CD4-positive, alpha-beta T cell treated with Interleukin-15 for 1 hour (primary cell): ENCODE measurements at regions not wholly inside any gene's neighbourhood (a gene's known extent, or its start where the extent isn't known, plus 50 kb on each side); places are given as distances from the start of the nearest gene placed in this dataset.

Experiments
- DNase-seq: peaks from one replicate; pipeline ENCODE4 v3.0.0-alpha.2; 2020

DNA sequence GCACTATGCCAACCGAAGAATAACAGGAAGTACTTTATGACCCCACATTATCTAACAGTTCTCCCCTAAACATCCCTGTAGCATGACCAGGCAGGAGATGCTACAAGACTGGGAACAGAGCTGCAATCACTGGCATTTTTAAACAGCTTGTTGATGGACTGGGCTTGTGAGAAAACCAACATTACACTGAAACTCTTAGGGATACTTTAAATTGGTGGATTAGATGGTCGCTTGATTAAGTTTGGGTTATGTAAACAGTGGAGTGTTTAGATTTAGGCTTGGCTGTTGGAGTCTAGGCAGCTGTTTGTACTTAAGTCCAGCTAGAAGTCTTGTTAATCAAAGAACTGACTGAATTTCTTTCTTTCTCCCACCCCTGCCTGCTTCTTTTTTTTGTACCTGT lies 234.1 kb upstream of the BMP2 start:
- no peak for DNase-seq

DNA sequence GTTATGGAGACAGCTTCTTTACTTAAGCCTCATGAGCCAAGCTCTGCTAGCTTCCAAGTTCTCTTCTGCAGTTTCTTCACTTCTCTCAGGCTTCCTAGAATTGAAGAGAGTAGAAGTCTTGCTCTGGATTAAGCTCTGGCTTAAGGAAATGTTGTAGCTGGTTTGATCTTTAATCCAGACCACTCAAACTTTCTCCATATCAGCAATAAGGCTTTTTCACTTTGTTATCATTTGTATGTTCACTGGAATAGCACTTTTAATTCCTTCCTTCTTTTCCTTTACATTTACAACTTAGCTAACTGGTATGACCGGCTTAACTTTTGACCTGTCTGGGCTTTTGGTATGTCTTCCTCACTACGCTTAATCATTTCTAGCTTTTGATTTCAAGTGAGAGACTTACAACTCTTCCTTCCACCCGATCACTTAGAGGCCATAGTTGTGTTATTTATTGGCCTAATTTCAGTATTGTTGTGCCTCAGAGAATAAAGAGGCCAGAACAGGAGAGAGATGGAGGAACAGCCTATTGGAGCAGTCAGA lies 236.6 kb upstream of the BMP2 start:
- no peak for DNase-seq

DNA sequence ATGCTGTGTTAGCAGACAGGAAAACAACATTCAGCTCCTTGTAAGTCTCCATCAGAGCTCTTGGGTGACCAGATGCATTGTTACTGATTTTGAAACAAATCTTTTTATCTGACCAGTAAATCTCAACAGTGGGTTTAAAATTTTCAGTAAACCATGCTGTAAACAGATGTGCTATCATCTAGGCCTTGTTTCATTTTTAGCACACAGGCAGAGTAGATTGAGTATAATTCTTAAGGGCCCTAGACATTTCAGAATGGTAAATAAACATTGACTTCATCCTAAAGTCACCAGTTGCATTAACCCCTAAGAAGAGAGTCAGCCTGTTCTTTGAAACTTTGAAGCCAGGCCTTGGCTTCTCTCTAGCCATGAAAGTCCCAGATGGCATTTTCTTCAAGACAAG lies 237.2 kb upstream of the BMP2 start:
- DNase-seq = no peak

DNA sequence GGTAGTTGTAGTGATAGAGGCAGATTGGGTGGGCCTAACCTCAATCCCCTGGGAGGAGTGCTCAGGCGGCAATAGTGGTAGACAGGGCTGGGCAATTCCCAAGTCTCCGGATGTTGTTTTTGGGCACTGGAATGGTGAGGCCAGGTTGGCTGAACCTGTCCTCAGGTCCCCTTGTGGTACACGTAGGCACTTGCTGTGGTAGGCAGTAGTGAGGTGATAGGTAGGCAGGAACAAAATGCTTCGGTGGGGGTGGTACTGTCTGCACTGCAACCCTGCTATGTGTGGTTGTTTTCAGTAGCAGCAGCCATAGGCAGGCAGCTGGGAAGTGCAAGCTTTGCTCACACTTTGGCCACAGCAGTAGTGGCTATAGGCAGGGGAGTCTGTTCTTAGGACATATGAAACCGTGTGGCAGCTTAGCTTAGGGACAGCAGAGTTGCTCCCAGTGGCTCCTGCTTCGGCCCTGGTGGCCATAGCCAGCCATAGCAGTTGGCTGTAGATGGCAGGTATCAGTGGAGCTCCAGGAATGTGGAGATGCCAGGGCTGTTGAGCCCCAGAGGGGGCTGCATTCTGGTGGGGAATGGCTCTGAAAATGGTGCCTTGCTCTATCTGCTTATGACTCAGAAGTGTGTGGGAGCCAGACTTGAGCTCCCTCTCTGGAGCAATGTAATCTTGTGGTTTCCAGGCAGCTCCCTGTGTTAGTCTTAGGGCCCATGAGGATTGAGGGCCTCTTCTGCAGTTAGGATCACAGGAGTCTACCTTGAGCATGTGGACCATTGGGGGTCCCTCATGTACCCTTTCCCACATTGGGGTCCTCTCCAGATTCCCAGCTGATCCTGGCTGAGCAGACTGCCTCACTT lies 241.8 kb upstream of the BMP2 start:
- no peak for DNase-seq

DNA sequence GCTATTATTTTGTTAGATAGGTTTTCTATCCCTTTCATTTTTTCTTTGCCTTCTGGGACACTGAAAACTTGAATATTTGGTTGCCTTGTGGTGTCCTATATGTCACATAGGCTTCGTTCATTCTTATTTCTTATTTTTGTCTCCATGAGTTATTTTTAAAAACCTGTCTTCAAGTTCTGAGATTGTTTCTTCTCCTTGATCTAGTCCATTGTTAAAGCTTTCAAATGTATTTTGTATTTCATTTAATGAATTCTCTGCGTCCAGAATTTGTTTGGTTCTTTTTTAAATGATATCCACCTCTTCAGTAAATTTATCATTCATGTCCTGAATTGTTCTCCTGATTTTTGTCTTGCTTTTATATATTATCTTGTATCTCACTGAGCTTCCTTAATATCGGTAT lies 243.2 kb upstream of the BMP2 start:
- DNase-seq = no peak

DNA sequence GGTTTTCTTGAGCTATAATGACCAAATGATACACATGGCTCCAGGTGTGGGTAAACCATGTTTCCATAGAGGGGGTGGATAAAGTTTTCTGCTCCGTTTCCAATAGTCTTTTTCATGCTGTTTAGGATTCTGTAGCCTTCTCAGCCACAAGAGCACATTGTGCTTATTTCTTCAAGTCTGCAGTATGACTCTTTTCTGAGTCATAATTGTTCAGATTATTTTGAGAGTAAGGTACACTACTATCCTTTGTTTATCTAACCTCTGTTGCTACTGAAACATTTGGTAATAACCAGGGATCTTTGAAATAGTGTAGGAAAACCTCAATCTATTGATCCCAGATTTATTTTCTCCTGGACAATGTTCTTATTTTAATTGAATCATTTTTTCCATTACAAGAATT lies 247.9 kb upstream of the BMP2 start:
- DNase-seq = no peak

DNA sequence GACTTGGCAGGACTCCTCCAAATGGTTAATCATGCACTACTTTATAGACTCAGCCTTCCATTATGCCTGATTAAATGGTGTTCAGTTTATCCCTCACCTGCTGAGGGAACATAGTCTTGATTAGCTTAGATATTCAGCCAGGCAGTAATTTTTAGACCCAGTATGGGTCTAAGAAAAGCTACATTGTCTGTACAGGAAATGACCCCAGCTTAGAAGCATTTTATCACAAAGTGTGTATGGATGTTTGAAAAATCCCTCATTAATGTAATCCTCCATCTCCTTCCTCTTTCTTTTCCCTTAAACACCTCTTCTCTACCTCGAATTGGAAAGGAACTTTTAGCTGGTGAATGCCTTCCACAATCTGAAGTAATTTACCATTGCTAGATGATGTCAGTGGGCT lies 252.2 kb upstream of the BMP2 start:
- no peak for DNase-seq

DNA sequence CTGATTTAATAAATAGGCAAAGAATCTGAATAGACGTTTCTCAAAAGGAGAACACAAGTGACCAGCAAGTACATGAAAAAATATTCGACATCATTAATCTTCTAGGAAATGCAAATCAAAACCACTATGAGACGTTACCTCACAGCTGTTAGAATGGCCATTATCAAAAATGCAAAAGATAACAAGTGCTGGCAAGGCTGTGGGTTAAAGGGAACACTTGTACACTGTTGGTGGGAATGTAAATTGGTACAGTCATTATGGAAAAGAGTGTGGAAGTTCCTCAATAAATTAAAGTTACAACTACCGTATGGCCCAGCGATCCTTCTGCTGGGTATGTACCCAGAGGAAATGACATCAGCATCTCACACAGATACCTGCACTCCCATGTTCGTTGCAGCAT lies 253.9 kb upstream of the BMP2 start:
- DNase-seq = no peak

DNA sequence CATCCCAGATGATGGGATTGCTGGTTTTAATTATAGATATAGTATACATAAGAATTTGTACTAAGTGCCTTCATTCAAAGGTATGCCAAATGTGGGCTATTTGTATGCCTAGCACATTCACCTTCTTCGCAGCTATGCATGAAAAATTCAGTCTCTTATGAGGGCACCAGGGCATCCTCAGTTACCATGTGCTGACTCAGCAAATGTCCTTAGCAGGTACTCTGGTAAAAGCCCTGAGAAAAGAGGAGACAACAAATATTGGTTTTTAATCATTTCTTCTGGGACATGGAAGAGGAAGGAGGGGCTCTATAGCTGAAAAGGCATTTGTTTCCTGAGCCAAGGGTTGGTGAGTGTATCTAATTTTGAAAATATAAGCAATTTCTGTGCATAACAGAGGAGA lies 258.1 kb upstream of the BMP2 start:
- DNase-seq = no peak

DNA sequence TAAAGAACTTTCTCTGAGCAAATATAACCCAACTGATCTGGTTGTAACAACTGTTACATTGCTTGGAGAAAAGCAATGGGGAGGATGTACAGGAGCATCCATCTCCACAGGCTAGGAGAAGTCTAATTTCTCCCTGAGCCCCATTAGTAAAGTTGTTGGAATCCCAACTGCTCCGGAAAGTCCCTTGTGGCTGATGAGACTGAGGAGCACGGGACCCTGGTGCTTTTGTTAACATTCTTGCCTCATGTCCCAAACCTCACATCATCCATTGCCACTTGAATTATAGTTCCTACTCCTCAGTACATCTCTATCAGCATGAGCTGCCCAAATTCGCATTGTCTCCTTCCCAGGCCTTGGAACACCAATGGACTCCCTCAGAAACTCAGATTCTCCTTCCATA lies 260.6 kb upstream of the BMP2 start:
- no peak for DNase-seq

DNA sequence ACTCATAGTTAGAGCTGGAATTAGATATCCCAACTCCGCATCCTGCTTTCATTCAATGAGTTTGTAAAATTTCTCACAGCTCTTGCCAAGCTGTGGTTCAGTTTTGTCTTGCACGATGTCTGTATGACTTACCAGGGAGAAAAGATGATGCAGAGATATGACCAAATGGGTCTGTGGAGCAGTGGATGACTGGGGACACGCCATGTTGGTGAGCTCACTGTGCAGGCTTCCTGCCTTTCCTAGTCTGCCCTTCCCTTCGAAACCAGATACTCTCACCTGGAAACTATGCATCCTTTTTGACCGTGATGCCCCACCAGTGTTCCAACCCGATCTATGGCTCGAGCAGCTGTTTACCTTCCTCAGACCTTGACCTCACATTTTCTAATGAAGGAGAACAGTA lies 262.7 kb upstream of the BMP2 start:
- no peak for DNase-seq

DNA sequence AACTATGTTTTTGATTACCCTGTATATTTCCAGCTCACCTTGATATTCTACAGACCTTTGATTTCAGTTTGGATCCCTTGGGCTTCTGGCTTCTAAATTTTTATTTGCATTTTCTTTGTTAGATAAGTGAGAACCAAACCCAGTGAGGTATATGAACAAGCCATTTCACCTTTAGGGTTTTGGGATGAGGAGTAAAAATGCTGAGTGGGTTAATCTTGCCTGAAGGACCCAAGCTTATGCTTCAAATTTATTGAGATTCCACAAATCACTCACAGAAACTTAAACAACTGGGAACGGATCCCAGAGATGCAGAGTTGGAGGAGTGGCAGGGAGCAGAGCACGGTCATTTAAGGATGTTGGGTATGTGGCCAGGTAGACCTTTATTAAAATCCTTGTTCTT lies 263.3 kb upstream of the BMP2 start:
- DNase-seq = no peak

DNA sequence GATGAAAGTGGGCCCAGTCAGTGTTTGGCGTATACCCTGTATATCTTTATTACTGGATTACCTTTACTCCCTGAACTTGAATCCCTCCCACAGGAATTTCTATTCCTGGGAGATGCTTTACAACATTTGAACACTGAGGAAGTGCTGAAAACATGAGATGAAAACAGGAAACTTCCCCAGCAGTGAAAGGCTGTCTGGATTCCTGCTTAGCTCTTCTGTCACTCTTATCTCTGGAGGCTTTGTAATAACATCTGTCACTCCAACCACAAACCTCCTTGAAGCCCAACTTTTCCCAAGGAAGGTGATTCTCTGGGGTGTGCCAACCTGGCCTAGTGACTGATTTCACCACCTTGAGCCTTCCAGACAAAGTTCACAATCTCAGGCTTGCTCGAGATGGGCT lies 264.5 kb upstream of the BMP2 start:
- DNase-seq = no peak

DNA sequence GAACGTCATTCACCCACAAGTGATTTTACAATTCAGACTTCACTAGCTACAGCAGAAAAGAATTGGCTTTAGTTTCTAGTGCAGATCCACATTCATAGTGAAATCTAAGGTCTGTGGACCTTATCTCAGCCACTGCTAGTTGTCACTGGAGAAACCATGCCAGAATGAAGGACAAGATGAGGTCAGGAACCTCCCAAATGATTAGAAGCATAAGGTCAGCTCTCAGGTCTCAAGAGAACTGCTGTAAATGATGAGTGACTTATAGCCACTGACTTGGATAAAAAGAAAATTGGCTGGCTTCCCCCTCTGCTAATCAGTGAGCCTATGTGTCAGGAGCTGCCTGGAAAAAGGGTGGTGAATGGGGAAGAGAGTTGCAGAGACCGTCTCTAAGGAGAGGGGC lies 265.3 kb upstream of the BMP2 start:
- no peak for DNase-seq

DNA sequence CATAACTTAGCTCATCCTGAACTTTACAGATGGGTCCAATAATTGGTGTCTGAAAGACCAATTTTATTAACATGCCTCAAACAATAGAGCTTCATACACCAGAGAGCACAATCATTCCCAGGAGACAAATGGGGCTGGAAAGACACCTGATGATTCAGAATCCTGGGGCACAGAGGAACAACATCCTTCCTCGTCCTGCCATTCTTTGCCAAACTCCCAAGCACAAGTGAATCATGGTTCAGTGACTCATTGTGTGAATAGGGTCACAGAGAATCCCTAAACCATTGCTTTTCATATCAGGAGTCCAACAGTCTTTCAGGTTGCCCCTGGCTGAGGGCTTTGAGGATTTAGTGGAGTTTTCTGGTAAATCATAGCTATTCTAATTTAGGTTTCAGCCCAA lies 266.4 kb upstream of the BMP2 start:
- no peak for DNase-seq

DNA sequence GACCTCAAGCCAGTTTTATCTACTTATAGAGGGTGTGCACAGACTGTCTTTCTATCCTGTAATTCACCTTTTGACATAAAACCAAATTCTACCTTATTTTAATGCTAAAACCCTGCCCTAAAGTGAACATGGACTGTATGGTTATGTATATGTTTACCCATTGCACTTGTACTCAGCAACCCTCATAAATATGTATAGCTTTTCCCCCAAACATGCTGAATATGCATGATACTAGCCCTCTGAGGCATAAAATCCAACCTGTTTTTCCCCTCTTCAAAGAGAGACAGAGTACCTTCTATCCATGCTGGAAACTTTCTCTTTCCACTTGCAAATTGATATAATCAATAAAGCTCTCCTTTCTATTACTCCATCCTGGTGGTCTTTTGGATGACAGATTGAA lies 267.9 kb upstream of the BMP2 start:
- DNase-seq = no peak

DNA sequence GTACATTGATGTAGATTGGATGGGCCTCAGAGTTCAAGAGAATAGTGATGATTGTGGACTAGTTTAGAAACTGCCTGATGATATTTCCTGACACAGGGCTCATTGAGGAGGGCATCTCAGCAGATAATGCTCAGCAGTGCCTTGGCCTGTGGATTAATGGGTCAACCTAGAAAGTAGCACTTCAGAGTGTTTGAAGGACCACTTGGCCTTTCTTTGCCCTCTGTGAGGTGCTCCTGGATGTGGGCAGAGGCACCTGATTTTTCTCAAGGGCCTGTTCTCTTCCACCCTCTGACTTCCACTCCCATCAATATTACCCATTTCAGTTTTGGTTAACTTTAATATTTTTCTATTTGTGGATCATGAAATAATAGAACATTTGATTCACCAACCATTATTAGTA lies 270.6 kb upstream of the BMP2 start:
- no peak for DNase-seq

DNA sequence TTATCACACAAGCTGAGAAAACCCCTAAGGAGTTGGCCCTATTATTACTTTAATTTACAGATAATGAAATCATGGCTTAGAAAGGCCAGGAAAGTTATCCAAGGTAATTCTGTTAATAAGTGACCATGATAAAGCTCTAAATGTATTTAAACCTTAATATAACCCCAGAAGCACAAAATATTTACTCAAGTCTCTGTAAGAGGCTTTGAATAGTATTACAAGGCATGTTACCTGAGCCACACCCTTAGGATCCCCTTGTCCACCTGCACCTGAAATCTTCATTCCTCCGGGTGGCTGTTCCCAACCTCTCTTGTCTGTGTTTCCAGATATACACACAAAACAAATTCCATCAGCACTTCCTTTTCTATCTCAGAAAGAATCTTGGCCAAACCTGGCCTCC lies 271.6 kb upstream of the BMP2 start:
- no peak for DNase-seq

DNA sequence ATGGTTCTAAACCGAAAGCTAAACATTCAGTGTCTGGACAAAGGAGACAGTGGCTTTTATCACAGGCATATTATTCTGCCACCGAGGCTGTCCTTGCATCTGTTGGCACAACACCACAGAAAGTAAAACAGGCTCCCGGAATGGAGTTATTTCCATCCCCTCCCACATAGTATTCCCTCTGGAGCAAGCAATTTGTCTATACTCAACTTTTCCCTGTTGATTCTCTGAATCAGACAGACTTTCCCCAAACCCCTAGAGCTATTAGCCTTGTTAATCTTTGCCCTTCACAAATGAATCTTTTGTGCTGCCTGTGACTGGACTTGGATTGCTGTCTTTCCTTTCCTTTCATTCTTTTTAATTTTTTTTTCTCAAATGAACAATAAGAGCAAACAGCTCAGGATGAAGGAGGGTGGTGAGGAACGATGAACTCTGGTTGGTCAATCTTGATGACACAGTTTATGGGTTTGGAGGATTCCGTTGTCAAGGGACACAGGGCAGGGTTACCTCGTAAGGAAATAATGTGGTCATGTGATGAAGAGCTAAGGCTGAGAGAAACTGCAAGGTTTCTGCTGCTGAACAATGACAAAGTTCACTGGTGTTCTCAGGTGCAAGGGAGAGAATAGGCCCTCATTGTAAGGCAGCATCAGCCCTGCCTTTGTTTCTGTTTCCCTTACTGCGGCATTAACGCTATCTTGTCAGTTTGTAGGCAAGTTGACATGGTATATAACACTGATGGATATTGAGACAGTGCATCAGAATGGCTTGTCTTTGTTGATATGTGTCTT lies 275.0 kb upstream of the BMP2 start:
- DNase-seq = no peak

DNA sequence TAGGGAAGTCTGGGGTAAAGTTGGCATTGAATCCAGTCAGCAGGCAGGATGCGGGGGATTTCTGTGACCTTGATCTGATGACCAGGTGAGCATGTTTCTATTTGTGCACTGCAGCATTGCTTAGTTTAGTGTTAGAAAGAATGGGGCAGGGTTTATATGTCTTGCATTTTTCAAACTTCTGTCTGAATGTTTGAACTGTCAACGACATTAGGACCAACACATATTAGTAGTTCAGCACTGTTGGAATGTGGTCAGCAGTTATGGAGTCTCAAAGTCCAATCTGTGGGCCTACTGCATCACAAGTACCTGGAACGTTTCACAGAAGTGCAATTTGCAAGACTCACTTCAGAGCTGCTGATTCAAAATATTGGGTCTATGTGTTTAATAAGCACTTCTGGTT lies 276.6 kb upstream of the BMP2 start:
- no peak for DNase-seq

DNA sequence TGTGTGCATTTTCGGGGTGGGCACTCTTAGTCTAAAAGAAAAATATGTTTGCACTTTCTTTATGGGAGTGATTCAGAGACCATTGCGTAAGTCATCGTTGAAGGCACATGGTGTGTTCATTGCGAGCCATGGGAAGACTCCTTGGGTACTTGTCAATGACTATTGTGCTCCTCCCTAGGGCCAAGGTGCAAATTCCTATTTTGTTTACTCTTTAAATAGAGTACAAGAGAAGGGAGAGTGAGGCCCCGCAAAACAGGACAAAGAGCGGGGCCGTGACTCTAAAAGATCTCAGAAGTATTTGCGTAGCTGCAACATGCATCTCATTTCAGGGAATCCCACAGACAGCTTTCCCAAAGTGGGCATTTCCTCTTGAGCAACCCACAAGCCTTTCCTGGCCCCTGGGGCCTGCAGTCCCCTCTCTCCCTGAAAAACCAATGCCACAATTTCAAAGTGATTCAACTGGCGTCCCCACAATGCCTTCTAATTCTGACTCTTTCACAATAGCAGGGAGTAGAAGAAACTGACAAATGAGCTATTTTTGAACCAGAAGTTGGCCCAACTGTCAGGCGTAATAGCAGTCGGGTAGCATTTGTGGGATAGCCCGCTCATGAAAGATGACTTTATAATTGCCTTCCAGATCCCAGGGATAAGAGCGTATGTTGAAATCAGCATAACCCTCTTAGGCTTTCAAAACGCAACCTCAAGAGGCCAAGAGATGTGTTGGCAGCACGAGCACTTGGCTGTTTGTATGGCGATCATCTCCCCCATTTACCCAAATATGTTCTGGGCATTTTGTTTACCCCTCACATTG lies 277.9 kb upstream of the BMP2 start:
- no peak for DNase-seq

DNA sequence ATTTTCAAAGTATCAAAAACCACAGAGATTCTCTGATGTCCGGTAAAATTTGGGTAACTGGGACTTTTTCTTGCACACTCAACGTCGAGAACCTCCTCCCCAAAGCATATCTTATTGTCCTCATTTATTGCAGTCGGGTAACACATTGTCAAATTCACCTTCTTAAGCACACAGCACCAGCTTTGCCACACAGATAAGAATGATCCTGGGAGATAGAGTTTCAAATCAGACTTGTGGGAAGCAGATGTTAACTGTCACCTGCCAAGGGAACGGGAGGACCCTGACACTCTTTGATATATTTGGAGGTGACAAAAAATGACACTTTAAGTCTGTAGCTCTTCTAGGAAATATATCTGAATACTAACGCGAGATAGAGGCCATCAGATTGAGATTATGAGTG lies 282.1 kb upstream of the BMP2 start:
- no peak for DNase-seq

DNA sequence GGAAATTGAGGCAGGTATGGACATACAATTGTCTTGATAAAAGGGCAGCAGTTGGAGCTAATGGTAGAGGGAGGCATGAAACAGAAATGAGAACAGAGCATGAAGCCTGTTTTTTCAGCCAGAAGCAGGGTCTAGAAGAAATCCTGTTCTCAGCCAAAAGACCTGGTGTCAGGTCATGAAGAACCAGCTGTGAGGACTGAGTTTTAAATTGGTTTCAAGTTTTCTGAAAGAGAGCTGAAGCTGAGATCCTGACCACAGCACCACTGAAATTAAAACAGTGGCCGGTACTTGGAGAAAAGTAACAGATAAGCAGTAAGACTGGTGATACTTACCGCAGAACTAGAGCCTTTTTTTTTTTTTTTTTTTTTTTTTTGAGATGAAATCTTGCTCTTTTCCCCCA lies 283.8 kb upstream of the BMP2 start:
- DNase-seq = no peak

DNA sequence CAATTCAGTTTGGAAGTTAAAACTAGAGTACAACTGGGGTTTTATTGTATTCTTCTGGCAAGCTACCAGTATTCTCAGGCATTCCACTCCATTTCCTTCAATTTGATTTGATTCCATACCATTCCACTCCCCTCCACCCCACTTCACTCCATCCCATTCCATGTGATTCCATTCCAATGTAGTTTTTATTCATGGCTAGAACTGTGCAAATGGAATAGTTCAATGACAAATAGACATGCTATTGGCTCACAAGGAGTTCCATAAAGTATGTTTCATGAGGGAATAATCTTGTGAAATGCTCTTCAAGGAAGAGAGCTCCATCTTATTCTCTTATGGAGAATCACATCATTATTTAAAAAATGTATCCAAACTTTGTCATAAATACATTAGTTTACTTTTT lies 285.0 kb upstream of the BMP2 start:
- no peak for DNase-seq
